A549 (cell line): ENCODE measurements at regions not wholly inside any gene's neighbourhood (a gene's known extent, or its start where the extent isn't known, plus 50 kb on each side); places are given as distances from the start of the nearest gene placed in this dataset.

Experiments used
- EP300 ChIP-seq, 2 experiments: fragments of >200 bp; sonication (Bioruptor Twin); formaldehyde crosslinking; IDR thresholded peaks; 2 replicates in 1 of 2; 3 replicates in 1 of 2; pipeline ENCODE4 v1.6.1; 2016 to 2017
- POLR2A ChIP-seq: IDR thresholded peaks from 2 replicates; pipeline ENCODE4 v1.6.1; 2012; ENCODE audit warnings: mild to moderate bottlenecking, low read length
- SMC3 ChIP-seq: fragments of >200 bp; sonication (Bioruptor Twin); formaldehyde crosslinking; IDR thresholded peaks from 3 replicates; pipeline ENCODE4 v1.6.1; 2018; ENCODE audit warnings: inconsistent platforms
- SREBF2 ChIP-seq: fragments of 450-650 bp; IDR thresholded peaks from 2 replicates; pipeline ENCODE4 v1.6.1; 2014; ENCODE audit warnings: mild to moderate bottlenecking, moderate library complexity
- TF ChIP-seq, protein P1 (sequence below): fragments of >200 bp; sonication (Bioruptor Twin); formaldehyde crosslinking; IDR thresholded peaks from 3 replicates; pipeline ENCODE4 v1.5.1; 2016
- TF ChIP-seq, protein P2 (sequence below): fragments of 150-350 bp; IDR thresholded peaks from 2 replicates; pipeline ENCODE4 v1.6.1; 2014; ENCODE audit warnings: low read depth, mild to moderate bottlenecking, low read length
- TF ChIP-seq, protein P3 (sequence below): fragments of 200-600 bp; sonication (generic); IDR thresholded peaks from 2 replicates; pipeline ENCODE4 v1.6.1; 2016; ENCODE audit warnings: antibody characterized with exemption, mild to moderate bottlenecking, moderate library complexity

DNA sequence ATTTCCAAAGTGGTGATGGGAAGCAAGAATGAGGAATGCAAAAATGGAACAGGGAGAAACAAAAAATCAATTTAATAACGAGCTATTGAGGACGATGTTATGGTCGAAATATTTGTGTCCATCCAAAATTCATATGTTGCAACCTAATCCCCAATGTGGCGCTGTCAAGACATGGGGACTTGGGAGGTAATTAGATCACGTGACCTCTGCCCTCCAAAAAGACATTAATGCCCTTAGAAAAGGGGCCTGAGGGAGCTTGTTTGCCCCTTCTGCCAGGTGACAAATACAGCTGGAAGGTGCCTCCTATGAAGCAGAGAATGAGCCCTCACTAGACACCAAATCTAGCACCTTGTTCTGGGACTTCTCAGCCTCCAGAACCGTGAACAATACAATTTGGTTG is 315.2 kb upstream of the CDH9 start:
- no peak for TF ChIP-seq SREBF2
- TF ChIP-seq, protein P1, sequence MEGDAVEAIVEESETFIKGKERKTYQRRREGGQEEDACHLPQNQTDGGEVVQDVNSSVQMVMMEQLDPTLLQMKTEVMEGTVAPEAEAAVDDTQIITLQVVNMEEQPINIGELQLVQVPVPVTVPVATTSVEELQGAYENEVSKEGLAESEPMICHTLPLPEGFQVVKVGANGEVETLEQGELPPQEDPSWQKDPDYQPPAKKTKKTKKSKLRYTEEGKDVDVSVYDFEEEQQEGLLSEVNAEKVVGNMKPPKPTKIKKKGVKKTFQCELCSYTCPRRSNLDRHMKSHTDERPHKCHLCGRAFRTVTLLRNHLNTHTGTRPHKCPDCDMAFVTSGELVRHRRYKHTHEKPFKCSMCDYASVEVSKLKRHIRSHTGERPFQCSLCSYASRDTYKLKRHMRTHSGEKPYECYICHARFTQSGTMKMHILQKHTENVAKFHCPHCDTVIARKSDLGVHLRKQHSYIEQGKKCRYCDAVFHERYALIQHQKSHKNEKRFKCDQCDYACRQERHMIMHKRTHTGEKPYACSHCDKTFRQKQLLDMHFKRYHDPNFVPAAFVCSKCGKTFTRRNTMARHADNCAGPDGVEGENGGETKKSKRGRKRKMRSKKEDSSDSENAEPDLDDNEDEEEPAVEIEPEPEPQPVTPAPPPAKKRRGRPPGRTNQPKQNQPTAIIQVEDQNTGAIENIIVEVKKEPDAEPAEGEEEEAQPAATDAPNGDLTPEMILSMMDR, result no peak
- no peak for TF ChIP-seq SMC3
- no peak for TF ChIP-seq POLR2A
- TF ChIP-seq, protein P2, sequence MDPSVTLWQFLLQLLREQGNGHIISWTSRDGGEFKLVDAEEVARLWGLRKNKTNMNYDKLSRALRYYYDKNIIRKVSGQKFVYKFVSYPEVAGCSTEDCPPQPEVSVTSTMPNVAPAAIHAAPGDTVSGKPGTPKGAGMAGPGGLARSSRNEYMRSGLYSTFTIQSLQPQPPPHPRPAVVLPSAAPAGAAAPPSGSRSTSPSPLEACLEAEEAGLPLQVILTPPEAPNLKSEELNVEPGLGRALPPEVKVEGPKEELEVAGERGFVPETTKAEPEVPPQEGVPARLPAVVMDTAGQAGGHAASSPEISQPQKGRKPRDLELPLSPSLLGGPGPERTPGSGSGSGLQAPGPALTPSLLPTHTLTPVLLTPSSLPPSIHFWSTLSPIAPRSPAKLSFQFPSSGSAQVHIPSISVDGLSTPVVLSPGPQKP, result no peak
- TF ChIP-seq EP300 (IDR thresholded peaks at IDR 0.05), result no peak
- TF ChIP-seq, protein P3, sequence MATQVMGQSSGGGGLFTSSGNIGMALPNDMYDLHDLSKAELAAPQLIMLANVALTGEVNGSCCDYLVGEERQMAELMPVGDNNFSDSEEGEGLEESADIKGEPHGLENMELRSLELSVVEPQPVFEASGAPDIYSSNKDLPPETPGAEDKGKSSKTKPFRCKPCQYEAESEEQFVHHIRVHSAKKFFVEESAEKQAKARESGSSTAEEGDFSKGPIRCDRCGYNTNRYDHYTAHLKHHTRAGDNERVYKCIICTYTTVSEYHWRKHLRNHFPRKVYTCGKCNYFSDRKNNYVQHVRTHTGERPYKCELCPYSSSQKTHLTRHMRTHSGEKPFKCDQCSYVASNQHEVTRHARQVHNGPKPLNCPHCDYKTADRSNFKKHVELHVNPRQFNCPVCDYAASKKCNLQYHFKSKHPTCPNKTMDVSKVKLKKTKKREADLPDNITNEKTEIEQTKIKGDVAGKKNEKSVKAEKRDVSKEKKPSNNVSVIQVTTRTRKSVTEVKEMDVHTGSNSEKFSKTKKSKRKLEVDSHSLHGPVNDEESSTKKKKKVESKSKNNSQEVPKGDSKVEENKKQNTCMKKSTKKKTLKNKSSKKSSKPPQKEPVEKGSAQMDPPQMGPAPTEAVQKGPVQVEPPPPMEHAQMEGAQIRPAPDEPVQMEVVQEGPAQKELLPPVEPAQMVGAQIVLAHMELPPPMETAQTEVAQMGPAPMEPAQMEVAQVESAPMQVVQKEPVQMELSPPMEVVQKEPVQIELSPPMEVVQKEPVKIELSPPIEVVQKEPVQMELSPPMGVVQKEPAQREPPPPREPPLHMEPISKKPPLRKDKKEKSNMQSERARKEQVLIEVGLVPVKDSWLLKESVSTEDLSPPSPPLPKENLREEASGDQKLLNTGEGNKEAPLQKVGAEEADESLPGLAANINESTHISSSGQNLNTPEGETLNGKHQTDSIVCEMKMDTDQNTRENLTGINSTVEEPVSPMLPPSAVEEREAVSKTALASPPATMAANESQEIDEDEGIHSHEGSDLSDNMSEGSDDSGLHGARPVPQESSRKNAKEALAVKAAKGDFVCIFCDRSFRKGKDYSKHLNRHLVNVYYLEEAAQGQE, result no peak
